ENCODE measurements at regions not wholly inside any gene's neighbourhood (a gene's known extent, or its start where the extent isn't known, plus 50 kb on each side); places are given as distances from the start of the nearest gene placed in this dataset.

- ChIA-PET POLR2A (no interaction called here), CTCF (interaction anchor here (0.7 kb wide), 1 partner anchor 371 kb away, joined by 4 read pairs; no protein-coding TSS in a partner anchor)
- TF ChIP-seq TCF7L2 (IDR thresholded peaks at IDR 0.05; ENCODE audit: low read depth, low read length) (no peak), SIN3A (IDR thresholded peaks at IDR 0.05; ENCODE audit: borderline replicate concordance, insufficient read depth, low read depth, low read length) (no peak), CTCF (IDR thresholded peaks at IDR 0.05) (no peak), POLR2AphosphoS5 (IDR thresholded peaks at IDR 0.05; ENCODE audit: low read depth, low read length) (no peak), REST (IDR thresholded peaks at IDR 0.05; ENCODE audit: insufficient read depth in 1 of 2, low read depth in 2 of 2, low read length in 1 of 2) (no peak)
- in situ Hi-C loops (cut with HindIII; ENCODE audit: low pct_unique_long_range_greater_than_20kb, low sequenced_read_pairs), result no loop called here
- no peak overlapping the region for H3K4me3 ChIP-seq (ENCODE audit: low read depth in 2 of 2, low read length in 2 of 2)
- H3K27ac ChIP-seq (ENCODE audit: low read length), result no peak overlapping the region
- H3K27me3 ChIP-seq (ENCODE audit: control insufficient read depth, insufficient read depth, low read length), result no peaks in the 10 kb centered on the region
- H3K4me1 ChIP-seq (ENCODE audit: control insufficient read depth, insufficient read depth, low read length), result no peaks in the 10 kb centered on the region
- no peaks in the 10 kb centered on the region for H3K36me3 ChIP-seq (ENCODE audit: control insufficient read depth, insufficient read depth, low read length)
- BruUV-seq (replicated peaks), result no TSS peak
- no peaks in the 10 kb centered on the region for H3K9me3 ChIP-seq (ENCODE audit: control insufficient read depth, insufficient read depth, low read depth, low read length)
- intact Hi-C loops (cut with micrococcal nuclease; ENCODE audit: unreplicated experiment), result no loop called here
- DNase-seq (ENCODE audit: low read depth, low spot score), result no peak
- no peak for ATAC-seq
Measured at GRCh38 chr6:144659202-144660182, 374.4 kb downstream of the UTRN start.

GRCh38 chr6:144660561-144661115 lies 375.5 kb downstream of the UTRN start:
- Histone ChIP-seq H3K4me1 (ENCODE audit: control insufficient read depth, insufficient read depth, low read length) (no peaks in the 10 kb centered on the region), H3K27ac (ENCODE audit: low read length) (no peak overlapping the region), H3K36me3 (ENCODE audit: control insufficient read depth, insufficient read depth, low read length) (no peaks in the 10 kb centered on the region), H3K9me3 (ENCODE audit: control insufficient read depth, insufficient read depth, low read depth, low read length) (no peaks in the 10 kb centered on the region), H3K4me3 (ENCODE audit: low read depth in 2 of 2, low read length in 2 of 2) (no peak overlapping the region), H3K27me3 (ENCODE audit: control insufficient read depth, insufficient read depth, low read length) (no peaks in the 10 kb centered on the region)
- CTCF ChIA-PET, result no interaction called here
- DNase-seq (ENCODE audit: low read depth, low spot score) (no peak), ATAC-seq (no peak)
- TF ChIP-seq SIN3A (IDR thresholded peaks at IDR 0.05; ENCODE audit: borderline replicate concordance, insufficient read depth, low read depth, low read length) (no peak), TCF7L2 (IDR thresholded peaks at IDR 0.05; ENCODE audit: low read depth, low read length) (no peak), POLR2AphosphoS5 (IDR thresholded peaks at IDR 0.05; ENCODE audit: low read depth, low read length) (no peak), REST (IDR thresholded peaks at IDR 0.05; ENCODE audit: insufficient read depth in 1 of 2, low read depth in 2 of 2, low read length in 1 of 2) (no peak)
- in situ Hi-C loops (cut with HindIII; ENCODE audit: low pct_unique_long_range_greater_than_20kb, low sequenced_read_pairs), result no loop called here
- POLR2A ChIA-PET, result no interaction called here
- no TSS peak for BruUV-seq (replicated peaks)
- intact Hi-C loops (cut with micrococcal nuclease; ENCODE audit: unreplicated experiment), result no loop called here
